NB4 (cell line): ENCODE measurements at regions not wholly inside any gene's neighbourhood (a gene's known extent, or its start where the extent isn't known, plus 50 kb on each side); places are given as distances from the start of the nearest gene placed in this dataset.

ENCODE experiments used
- DNase-seq: peaks from one replicate; pipeline ENCODE4 v3.0.0; 2010; ENCODE audit warnings: low read depth
- H3K4me3 ChIP-seq: one replicate; pipeline ENCODE4 v1.5.1; 2011; ENCODE audit warnings: mild to moderate bottlenecking, low read depth, low read length, moderate library complexity
- CTCF ChIP-seq: IDR thresholded peaks from one replicate; pipeline ENCODE4 v1.5.1; 2012; ENCODE audit warnings: low read depth, low read length
- MAX ChIP-seq: IDR thresholded peaks from 2 replicates; pipeline ENCODE4 v1.6.1; 2011; ENCODE audit warnings: low read depth, low read length
- MYC ChIP-seq: IDR thresholded peaks from 2 replicates; pipeline ENCODE4 v1.6.1; 2011; ENCODE audit warnings: low read depth, low read length
- POLR2A ChIP-seq: IDR thresholded peaks from 2 replicates; pipeline ENCODE4 v1.6.1; 2011; ENCODE audit warnings: mild to moderate bottlenecking; ENCODE audit not compliant: insufficient read length; ENCODE audit errors: extremely low read depth

GRCh38 chr6:111988926-111989325, 65.0 kb upstream of the CCN6 start:
- no peak for DNase-seq
- H3K4me3 ChIP-seq, result no peak overlapping the region
- TF ChIP-seq CTCF (no peak), MYC (no peak), MAX (no peak), POLR2A (no peak)

- TF ChIP-seq MAX (no peak), POLR2A (no peak), MYC (no peak), CTCF (no peak)
- H3K4me3 ChIP-seq, result no peak overlapping the region
- no peak for DNase-seq
Measured at GRCh38 chr6:111989743-111990142, 64.2 kb upstream of the CCN6 start.

GRCh38 chr6:111990214-111990613, 63.7 kb upstream of the CCN6 start:
- no peak for DNase-seq
- no peak overlapping the region for H3K4me3 ChIP-seq
- TF ChIP-seq MAX (no peak), CTCF (no peak)

- TF ChIP-seq CTCF, result no peak
- no peak for TF ChIP-seq MYC
- TF ChIP-seq MAX, result 0 out of 2 replicates have a peak, but pooled peaks have one; percentile 37
- TF ChIP-seq POLR2A, result no peak
- peak; percentile 56 for DNase-seq
Measured at GRCh38 chr6:111992851-111993250, 61.1 kb upstream of the CCN6 start.

GRCh38 chr6:111993342-111993741, 60.6 kb upstream of the CCN6 start:
- no peak for DNase-seq
- no peak overlapping the region for H3K4me3 ChIP-seq
- TF ChIP-seq MAX (no peak), CTCF (no peak), MYC (no peak), POLR2A (no peak)

More at GRCh38 chr6:111992851-111993250, 61.1 kb upstream of the CCN6 start:
- H3K4me3 ChIP-seq, result no peak overlapping the region

- no peak for DNase-seq
- TF ChIP-seq POLR2A (no peak), MAX (no peak), CTCF (no peak), MYC (no peak)
Measured at GRCh38 chr6:111994791-111995190, 59.1 kb upstream of the CCN6 start.

More at GRCh38 chr6:111994791-111995190, 59.1 kb upstream of the CCN6 start:
- no peak overlapping the region for H3K4me3 ChIP-seq
